ENCODE measurements at regions not wholly inside any gene's neighbourhood (a gene's known extent, or its start where the extent isn't known, plus 50 kb on each side); places are given as distances from the start of the nearest gene placed in this dataset.
A peak's percentile ranks its signal among the peaks of the same experiment; 100 is the strongest.

DNA sequence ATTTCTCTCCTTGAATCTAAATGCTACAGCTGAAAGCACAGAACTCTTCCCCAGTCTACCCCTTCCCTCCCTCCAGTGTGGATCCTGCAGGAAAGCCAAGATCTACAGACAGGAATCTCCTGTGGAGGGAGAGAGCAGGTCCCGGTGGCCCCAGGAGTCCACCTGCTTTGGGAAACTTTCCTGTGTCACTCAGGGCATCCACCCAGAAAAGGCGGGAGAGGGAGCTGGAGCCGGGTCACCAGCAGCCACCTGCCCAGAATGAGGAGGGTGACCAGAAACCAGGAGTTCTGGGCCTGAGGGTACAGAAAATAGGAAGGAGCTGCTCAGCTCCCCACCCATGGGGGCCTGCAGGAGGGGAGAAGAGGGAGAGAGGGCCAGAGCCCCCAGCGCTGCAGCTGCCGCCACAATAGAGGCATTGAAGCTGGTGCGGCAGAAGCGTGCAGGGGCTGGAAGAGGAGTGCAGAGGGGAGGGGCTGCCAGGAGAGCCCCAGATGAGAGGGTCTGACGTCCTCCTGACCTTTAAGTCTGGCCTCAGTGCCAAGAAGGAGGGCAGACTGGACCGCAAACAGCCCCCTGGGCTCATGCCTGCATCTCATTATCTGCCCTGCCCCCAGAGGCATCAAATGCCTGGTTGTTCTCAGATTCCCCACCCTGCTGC lies 56.3 kb upstream of the TMEM72 start:
- Histone ChIP-seq H3K27ac (ENCODE audit: low read depth in 1 of 2, low read length in 1 of 2) (no peak overlapping the region), H3K27me3 (ENCODE audit: control insufficient read depth in 3 of 3, insufficient read depth in 3 of 3, low read length in 2 of 3) (no peaks in the 10 kb centered on the region), H3K36me3 (ENCODE audit: control insufficient read depth in 4 of 4, insufficient read depth in 4 of 4, low read length in 4 of 4) (no peaks in the 10 kb centered on the region), H3K9me3 (ENCODE audit: control insufficient read depth in 4 of 4, insufficient read depth in 3 of 4, low read length in 3 of 4) (no peaks in the 10 kb centered on the region), H3K4me1 (ENCODE audit: control insufficient read depth in 5 of 5, insufficient read depth in 5 of 5, low read length in 5 of 5) (no peaks in the 10 kb centered on the region), H3K4me3 (no peak overlapping the region), H3K9ac (ENCODE audit: insufficient read depth in 1 of 2, low read length in 2 of 2) (no peak overlapping the region)
- 72 to 88% methylated on average over 9 of the region's 9 CpGs for WGBS, 2 donors
- DNase-seq: no peak
- TF ChIP-seq, protein P1, sequence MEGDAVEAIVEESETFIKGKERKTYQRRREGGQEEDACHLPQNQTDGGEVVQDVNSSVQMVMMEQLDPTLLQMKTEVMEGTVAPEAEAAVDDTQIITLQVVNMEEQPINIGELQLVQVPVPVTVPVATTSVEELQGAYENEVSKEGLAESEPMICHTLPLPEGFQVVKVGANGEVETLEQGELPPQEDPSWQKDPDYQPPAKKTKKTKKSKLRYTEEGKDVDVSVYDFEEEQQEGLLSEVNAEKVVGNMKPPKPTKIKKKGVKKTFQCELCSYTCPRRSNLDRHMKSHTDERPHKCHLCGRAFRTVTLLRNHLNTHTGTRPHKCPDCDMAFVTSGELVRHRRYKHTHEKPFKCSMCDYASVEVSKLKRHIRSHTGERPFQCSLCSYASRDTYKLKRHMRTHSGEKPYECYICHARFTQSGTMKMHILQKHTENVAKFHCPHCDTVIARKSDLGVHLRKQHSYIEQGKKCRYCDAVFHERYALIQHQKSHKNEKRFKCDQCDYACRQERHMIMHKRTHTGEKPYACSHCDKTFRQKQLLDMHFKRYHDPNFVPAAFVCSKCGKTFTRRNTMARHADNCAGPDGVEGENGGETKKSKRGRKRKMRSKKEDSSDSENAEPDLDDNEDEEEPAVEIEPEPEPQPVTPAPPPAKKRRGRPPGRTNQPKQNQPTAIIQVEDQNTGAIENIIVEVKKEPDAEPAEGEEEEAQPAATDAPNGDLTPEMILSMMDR (IDR thresholded peaks at IDR 0.05; ENCODE audit: control extremely low read depth, extremely low read depth): no peak
- ATAC-seq (ENCODE audit: insufficient read depth, low FRiP score): no peak

DNA sequence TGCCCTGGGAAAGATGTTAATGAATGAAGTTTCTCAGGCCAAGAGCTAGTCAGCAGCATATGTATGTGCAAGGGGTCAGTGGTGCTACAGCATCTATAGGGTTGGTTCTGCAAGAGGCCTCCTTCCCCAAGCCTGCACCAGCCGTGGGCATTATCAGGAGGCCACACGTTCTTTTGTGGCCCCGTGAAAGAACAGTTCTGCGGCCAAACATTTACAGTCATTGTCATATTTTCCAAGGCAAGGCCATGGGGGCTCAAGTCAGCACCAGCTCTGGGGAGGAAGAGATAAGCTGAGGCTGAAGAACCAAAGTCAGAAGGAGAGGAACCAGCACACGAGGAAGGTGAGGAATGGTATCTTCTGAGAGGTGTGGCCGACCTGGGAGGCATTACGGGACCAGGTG lies 54.4 kb upstream of the TMEM72 start:
- H3K4me1 ChIP-seq (ENCODE audit: control insufficient read depth in 5 of 5, insufficient read depth in 5 of 5, low read length in 5 of 5): peaks cover 0 to 4% (median 0%) of the 10 kb centered on the region in 5 donors
- H3K36me3 ChIP-seq (ENCODE audit: control insufficient read depth in 4 of 4, insufficient read depth in 4 of 4, low read length in 4 of 4): no peaks in the 10 kb centered on the region
- H3K27me3 ChIP-seq (ENCODE audit: control insufficient read depth in 3 of 3, insufficient read depth in 3 of 3, low read length in 2 of 3): no peaks in the 10 kb centered on the region
- no peak overlapping the region for H3K4me3 ChIP-seq
- DNase-seq: no peak
- TF ChIP-seq, protein P1 (IDR thresholded peaks at IDR 0.05; ENCODE audit: control extremely low read depth, extremely low read depth): no peak
- WGBS, 2 donors: 84 to 86% methylated on average over 7 of the region's 7 CpGs
- H3K9me3 ChIP-seq (ENCODE audit: control insufficient read depth in 4 of 4, insufficient read depth in 3 of 4, low read length in 3 of 4): no peaks in the 10 kb centered on the region
- H3K9ac ChIP-seq (ENCODE audit: insufficient read depth in 1 of 2, low read length in 2 of 2): no peak overlapping the region
- no peak overlapping the region for H3K27ac ChIP-seq (ENCODE audit: low read depth in 1 of 2, low read length in 1 of 2)
- ATAC-seq (ENCODE audit: insufficient read depth, low FRiP score): no peak

DNA sequence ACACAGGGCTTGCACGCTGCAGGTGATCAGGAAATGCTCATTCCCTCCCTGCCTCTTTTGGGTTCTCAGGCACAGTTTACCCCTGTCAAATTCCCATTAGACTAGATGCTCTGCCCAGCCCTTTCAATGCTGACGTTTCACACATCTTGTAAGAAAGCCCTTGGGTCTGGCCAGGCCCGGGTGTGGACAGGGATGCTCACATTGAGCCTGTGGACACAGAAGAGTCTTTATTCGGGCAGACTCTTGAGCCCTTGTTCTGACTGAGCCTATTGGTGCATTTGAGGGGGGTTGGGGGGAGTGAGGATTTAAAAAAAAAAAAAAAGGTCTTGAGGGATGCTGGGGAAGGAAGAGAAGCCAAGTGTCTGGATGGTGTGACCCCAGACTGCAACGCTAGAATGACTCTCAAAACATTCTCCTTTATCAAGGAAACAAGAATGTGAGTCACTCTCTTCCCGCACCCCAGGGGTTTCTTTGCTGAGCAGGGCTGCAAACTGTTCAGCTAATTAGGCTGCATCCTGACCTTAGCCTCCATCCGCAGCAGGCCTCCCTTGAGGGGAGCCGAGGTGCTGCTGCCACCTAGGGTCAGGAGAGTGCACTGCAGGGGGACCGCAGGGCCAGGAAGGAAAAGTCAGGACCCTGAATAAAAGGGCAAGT lies 53.6 kb upstream of the TMEM72 start:
- Histone ChIP-seq H3K36me3 (ENCODE audit: control insufficient read depth in 4 of 4, insufficient read depth in 4 of 4, low read length in 4 of 4) (no peaks in the 10 kb centered on the region), H3K4me3 (no peak overlapping the region), H3K4me1 (ENCODE audit: control insufficient read depth in 5 of 5, insufficient read depth in 5 of 5, low read length in 5 of 5) (peaks cover 0 to 4% (median 0%) of the 10 kb centered on the region in 5 donors), H3K9me3 (ENCODE audit: control insufficient read depth in 4 of 4, insufficient read depth in 3 of 4, low read length in 3 of 4) (no peaks in the 10 kb centered on the region), H3K9ac (ENCODE audit: insufficient read depth in 1 of 2, low read length in 2 of 2) (no peak overlapping the region), H3K27me3 (ENCODE audit: control insufficient read depth in 3 of 3, insufficient read depth in 3 of 3, low read length in 2 of 3) (no peaks in the 10 kb centered on the region), H3K27ac (ENCODE audit: low read depth in 1 of 2, low read length in 1 of 2) (no peak overlapping the region)
- 44 to 46% methylated on average over 9 of the region's 9 CpGs for WGBS, 2 donors
- TF ChIP-seq, protein P1 (IDR thresholded peaks at IDR 0.05; ENCODE audit: control extremely low read depth, extremely low read depth): peak; percentile 83
- peak; percentile 62 to 69 (median 69) for DNase-seq
- peak; percentile 65 for ATAC-seq (ENCODE audit: insufficient read depth, low FRiP score)
